PC-3 (cell line): ENCODE measurements at regions not wholly inside any gene's neighbourhood (a gene's known extent, or its start where the extent isn't known, plus 50 kb on each side); places are given as distances from the start of the nearest gene placed in this dataset.
A peak's percentile ranks its signal among the peaks of the same experiment; 100 is the strongest.

ENCODE experiments used
- ATAC-seq: fragments of 200-7000 bp; cut with Tn5 transposase; 2 replicates; pipeline ENCODE4 v1.9.1; 2020; ENCODE audit warnings: mild to moderate bottlenecking, moderate library complexity
- BruUV-seq: library from RNA; stranded (reverse); fragments of 400-500 nt; replicated peaks from 2 replicates; lab custom pipeline; 2021; lab: Mats Ljungman, UMichigan
- CTCF ChIA-PET: fragments of 300-600 bp; sonication (Branson Sonifier 250); formaldehyde crosslinking; loops from one replicate; lab custom pipeline; 2022; ENCODE audit warnings: antibody characterized with exemption; lab: Charles Lee
- POLR2A ChIA-PET: fragments of 300-600 bp; sonication (Branson Sonifier 250); formaldehyde crosslinking; loops from one replicate; lab custom pipeline; 2022; ENCODE audit warnings: antibody characterized with exemption; ENCODE audit not compliant: unreplicated experiment; lab: Charles Lee
- DNase-seq: peaks from one replicate; pipeline ENCODE4 v3.0.0-alpha.2; 2015
- H2AFZ ChIP-seq: fragments of 300-600 bp; sonication (generic); 2 replicates; pipeline ENCODE4 v1.6.0; 2016; ENCODE audit warnings: antibody characterized with exemption, low read length
- H3F3A ChIP-seq: fragments of 300-600 bp; sonication (generic); one replicate; pipeline ENCODE4 v1.6.0; 2017; ENCODE audit warnings: antibody characterized with exemption, low read length, control low read depth, mild to moderate bottlenecking; ENCODE audit not compliant: unreplicated experiment
- H3K27ac ChIP-seq: fragments of 300-600 bp; sonication (generic); 2 replicates; pipeline ENCODE4 v1.5.1; 2016; ENCODE audit warnings: mild to moderate bottlenecking, low read length
- H3K27me3 ChIP-seq: fragments of 300-600 bp; sonication (generic); 2 replicates; pipeline ENCODE4 v1.6.1; 2016; ENCODE audit warnings: low read length, mixed read lengths
- H3K36me3 ChIP-seq: fragments of 300-600 bp; sonication (generic); 2 replicates; pipeline ENCODE4 v1.6.1; 2016; ENCODE audit warnings: low read depth, mixed run types, low read length, mixed read lengths
- H3K4me1 ChIP-seq: fragments of 300-600 bp; sonication (generic); 2 replicates; pipeline ENCODE4 v1.5.1; 2016; ENCODE audit warnings: low read length; ENCODE audit not compliant: insufficient read depth
- H3K4me2 ChIP-seq: fragments of 300-600 bp; sonication (generic); 2 replicates; pipeline ENCODE4 v1.6.0; 2016; ENCODE audit warnings: low read length
- H3K4me3 ChIP-seq: fragments of 300-600 bp; sonication (generic); 2 replicates; pipeline ENCODE4 v1.5.1; 2016; ENCODE audit warnings: mild to moderate bottlenecking, low read length, mixed read lengths
- H3K79me2 ChIP-seq: fragments of 300-600 bp; sonication (generic); 2 replicates; pipeline ENCODE4 v1.6.1; 2017; ENCODE audit warnings: low read length, mixed read lengths
- H3K9ac ChIP-seq: fragments of 300-600 bp; sonication (generic); 2 replicates; pipeline ENCODE4 v1.6.0; 2016; ENCODE audit warnings: mild to moderate bottlenecking, low read length
- H3K9me2 ChIP-seq: fragments of 300-600 bp; sonication (generic); replicated peaks from 2 replicates; pipeline ENCODE4 v1.6.1; 2016; ENCODE audit warnings: mixed run types, low read length, mixed read lengths
- H3K9me3 ChIP-seq: fragments of 300-600 bp; sonication (generic); 2 replicates; pipeline ENCODE4 v1.6.1; 2016; ENCODE audit warnings: low read length, mixed read lengths
- H4K20me1 ChIP-seq: fragments of 300-600 bp; sonication (generic); 2 replicates; pipeline ENCODE4 v1.6.1; 2016; ENCODE audit warnings: low read length, mixed read lengths
- EZH2 ChIP-seq: fragments of 300-600 bp; sonication (generic); IDR thresholded peaks from one replicate; pipeline ENCODE4 v1.6.1; 2017; ENCODE audit warnings: antibody characterized with exemption, mild to moderate bottlenecking, low read length; ENCODE audit not compliant: unreplicated experiment
- EZH2phosphoT487 ChIP-seq: fragments of 300-600 bp; sonication (generic); IDR thresholded peaks from 2 replicates; pipeline ENCODE4 v1.6.1; 2018; ENCODE audit warnings: mild to moderate bottlenecking, antibody characterized with exemption, low read length, borderline replicate concordance
- intact Hi-C: fragments of 100-400 bp; cut with micrococcal nuclease; formaldehyde crosslinking; loops from 2 replicates; pipeline ENCODE4 v1.9.0; 2023
- TF ChIP-seq, protein P1 (sequence below): fragments of 300-600 bp; sonication (generic); conservative IDR thresholded peaks from 2 replicates; pipeline ENCODE4 v1.5.1; 2017; ENCODE audit warnings: antibody characterized with exemption, low read depth, mild to moderate bottlenecking, low read length

DNA sequence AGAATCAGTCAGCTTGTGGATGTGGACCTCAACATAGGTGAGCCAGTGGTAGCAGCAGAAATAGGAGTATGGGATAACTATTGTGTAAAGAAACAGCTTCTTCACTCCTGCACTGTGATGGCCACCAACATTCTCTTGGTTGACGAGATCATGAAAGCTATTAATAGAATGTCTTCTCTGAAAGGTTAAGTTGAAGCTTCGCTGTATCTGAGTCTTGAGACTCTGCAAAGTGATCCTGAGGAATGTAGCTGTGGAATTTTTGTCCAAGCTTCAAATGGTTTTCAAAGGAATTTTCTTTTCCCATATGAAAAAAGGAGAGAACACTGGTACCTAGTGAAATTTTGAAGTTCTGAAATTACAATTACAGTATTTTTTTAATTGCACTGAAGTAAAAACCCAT, 146.3 kb downstream of the GMNC start:
- TF ChIP-seq EZH2 (no peak), EZH2phosphoT487 (no peak)
- TF ChIP-seq, protein P1, sequence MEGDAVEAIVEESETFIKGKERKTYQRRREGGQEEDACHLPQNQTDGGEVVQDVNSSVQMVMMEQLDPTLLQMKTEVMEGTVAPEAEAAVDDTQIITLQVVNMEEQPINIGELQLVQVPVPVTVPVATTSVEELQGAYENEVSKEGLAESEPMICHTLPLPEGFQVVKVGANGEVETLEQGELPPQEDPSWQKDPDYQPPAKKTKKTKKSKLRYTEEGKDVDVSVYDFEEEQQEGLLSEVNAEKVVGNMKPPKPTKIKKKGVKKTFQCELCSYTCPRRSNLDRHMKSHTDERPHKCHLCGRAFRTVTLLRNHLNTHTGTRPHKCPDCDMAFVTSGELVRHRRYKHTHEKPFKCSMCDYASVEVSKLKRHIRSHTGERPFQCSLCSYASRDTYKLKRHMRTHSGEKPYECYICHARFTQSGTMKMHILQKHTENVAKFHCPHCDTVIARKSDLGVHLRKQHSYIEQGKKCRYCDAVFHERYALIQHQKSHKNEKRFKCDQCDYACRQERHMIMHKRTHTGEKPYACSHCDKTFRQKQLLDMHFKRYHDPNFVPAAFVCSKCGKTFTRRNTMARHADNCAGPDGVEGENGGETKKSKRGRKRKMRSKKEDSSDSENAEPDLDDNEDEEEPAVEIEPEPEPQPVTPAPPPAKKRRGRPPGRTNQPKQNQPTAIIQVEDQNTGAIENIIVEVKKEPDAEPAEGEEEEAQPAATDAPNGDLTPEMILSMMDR, result no peak
- Histone ChIP-seq H3K4me1 (no peaks in the 10 kb centered on the region), H3K4me3 (no peak overlapping the region), H3K9ac (no peak overlapping the region), H3K9me2 (no peaks in the 10 kb centered on the region), H3K79me2 (no peaks in the 10 kb centered on the region), H3K4me2 (no peak overlapping the region), H3K36me3 (no peaks in the 10 kb centered on the region), H3K27ac (no peak overlapping the region), H3K27me3 (no peaks in the 10 kb centered on the region), H2AFZ (no peak overlapping the region), H3F3A (no peaks in the 10 kb centered on the region), H3K9me3 (no peaks in the 10 kb centered on the region), H4K20me1 (no peaks in the 10 kb centered on the region)
- POLR2A ChIA-PET, result no interaction called here
- DNase-seq (no peak), ATAC-seq (no peak)
- intact Hi-C loops, result no loop called here
- BruUV-seq, result no TSS peak
- CTCF ChIA-PET, result no interaction called here

DNA sequence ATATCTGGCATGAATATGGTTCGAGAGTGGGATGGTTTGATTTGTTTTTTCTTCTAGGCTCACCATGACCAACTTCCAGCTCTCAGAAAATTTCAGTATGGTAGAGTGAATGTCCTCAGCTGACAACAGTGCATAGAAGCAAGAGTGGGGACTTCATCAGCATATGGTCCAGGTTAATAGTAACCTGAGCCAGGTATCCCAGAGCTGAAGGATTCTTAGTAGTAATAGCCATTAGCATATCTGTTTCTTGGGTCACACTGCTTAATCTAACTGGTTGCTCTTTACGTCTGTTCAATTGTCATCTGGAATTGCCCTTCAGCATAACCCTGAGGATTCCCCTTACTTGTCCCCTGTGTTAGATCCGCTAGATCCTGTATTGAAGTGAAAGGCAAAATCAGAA, 151.8 kb downstream of the GMNC start:
- Histone ChIP-seq H2AFZ (no peak overlapping the region), H3K4me1 (peaks cover 15% of the 10 kb centered on the region), H3K36me3 (no peaks in the 10 kb centered on the region), H3K27ac (no peak overlapping the region), H3K4me2 (no peak overlapping the region), H3K9me3 (no peaks in the 10 kb centered on the region), H3K79me2 (no peaks in the 10 kb centered on the region), H3K4me3 (no peak overlapping the region), H3K9ac (no peak overlapping the region), H3K9me2 (no peaks in the 10 kb centered on the region), H3K27me3 (no peaks in the 10 kb centered on the region), H4K20me1 (no peaks in the 10 kb centered on the region), H3F3A (no peaks in the 10 kb centered on the region)
- TF ChIP-seq EZH2, result no peak
- TF ChIP-seq, protein P1, result no peak
- TF ChIP-seq EZH2phosphoT487, result no peak
- CTCF ChIA-PET, result interaction anchor here (1.7 kb wide), 1 partner anchor 10 kb away, joined by 9 read pairs; no protein-coding TSS in a partner anchor
- ATAC-seq (no peak), DNase-seq (no peak)
- BruUV-seq, result no TSS peak
- POLR2A ChIA-PET, result no interaction called here
- intact Hi-C loops, result no loop called here

DNA sequence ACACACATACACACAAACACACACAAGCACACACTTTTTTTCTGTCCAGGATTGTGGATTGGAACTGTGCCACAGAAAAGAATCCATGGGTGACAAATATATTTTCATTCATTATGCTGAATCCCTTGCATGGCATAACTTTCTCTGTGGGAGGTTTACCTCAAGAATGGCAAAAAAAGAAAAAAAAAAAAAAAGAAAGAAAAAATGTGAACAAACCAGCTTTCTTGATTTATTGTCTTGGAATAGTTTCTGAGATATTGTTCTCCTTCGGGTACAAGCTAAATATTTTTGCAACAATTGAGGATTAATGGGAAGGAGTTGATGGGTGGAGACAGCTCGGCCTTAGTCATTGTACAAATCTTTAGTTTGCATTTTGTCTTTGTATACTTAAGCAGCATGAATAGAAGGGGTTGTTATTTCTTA, 153.1 kb downstream of the GMNC start:
- DNase-seq, result peak; percentile 79
- ChIA-PET CTCF (interaction anchor here (0.9 to 1.7 kb wide), 2 partner anchors 9 to 12 kb away, joined by 3 to 9 read pairs; no protein-coding TSS in a partner anchor), POLR2A (interaction anchor here (0.6 kb wide), 1 partner anchor 196 kb away, joined by 4 read pairs; no protein-coding TSS in a partner anchor)
- intact Hi-C loops, result loop anchor here (2.0 to 5.0 kb wide), 3 partner anchors 77 to 528 kb away; partner anchors contain the start of gene GMNC
- H3K4me3 ChIP-seq, result no peak overlapping the region
- H3K36me3 ChIP-seq, result no peaks in the 10 kb centered on the region
- no TSS peak for BruUV-seq
- H3K9me3 ChIP-seq, result no peaks in the 10 kb centered on the region
- no peaks in the 10 kb centered on the region for H3F3A ChIP-seq
- no peaks in the 10 kb centered on the region for H3K27me3 ChIP-seq
- H3K79me2 ChIP-seq, result no peaks in the 10 kb centered on the region
- H2AFZ ChIP-seq, result no peak overlapping the region
- H3K4me1 ChIP-seq, result peaks cover 15% of the 10 kb centered on the region
- TF ChIP-seq EZH2phosphoT487, result no peak
- no peak for TF ChIP-seq EZH2
- TF ChIP-seq, protein P1, result no peak
- H3K9me2 ChIP-seq, result no peaks in the 10 kb centered on the region
- H4K20me1 ChIP-seq, result no peaks in the 10 kb centered on the region
- peak; percentile 98 for ATAC-seq
- H3K27ac ChIP-seq, result no peak overlapping the region
- peak overlapping the region; percentile 17 for H3K4me2 ChIP-seq
- no peak overlapping the region for H3K9ac ChIP-seq
